D721Med (cell line): ENCODE measurements at regions not wholly inside any gene's neighbourhood (a gene's known extent, or its start where the extent isn't known, plus 50 kb on each side); places are given as distances from the start of the nearest gene placed in this dataset.

Experiments used
- DNase-seq: peaks from one replicate; pipeline ENCODE4 v3.0.0; 2011; ENCODE audit warnings: low spot score; ENCODE audit not compliant: insufficient read length
- FAIRE-seq: peaks from 2 replicates; lab custom pipeline; 2011; peaks lifted over from hg19 to GRCh38; lab: Jason Lieb, UNC
- TF ChIP-seq, protein P1 (sequence below): IDR thresholded peaks from 2 replicates; pipeline ENCODE4 v1.5.1; 2012; ENCODE audit warnings: mild to moderate bottlenecking, control low read depth; ENCODE audit not compliant: insufficient read depth; ENCODE audit errors: missing control alignments

DNA sequence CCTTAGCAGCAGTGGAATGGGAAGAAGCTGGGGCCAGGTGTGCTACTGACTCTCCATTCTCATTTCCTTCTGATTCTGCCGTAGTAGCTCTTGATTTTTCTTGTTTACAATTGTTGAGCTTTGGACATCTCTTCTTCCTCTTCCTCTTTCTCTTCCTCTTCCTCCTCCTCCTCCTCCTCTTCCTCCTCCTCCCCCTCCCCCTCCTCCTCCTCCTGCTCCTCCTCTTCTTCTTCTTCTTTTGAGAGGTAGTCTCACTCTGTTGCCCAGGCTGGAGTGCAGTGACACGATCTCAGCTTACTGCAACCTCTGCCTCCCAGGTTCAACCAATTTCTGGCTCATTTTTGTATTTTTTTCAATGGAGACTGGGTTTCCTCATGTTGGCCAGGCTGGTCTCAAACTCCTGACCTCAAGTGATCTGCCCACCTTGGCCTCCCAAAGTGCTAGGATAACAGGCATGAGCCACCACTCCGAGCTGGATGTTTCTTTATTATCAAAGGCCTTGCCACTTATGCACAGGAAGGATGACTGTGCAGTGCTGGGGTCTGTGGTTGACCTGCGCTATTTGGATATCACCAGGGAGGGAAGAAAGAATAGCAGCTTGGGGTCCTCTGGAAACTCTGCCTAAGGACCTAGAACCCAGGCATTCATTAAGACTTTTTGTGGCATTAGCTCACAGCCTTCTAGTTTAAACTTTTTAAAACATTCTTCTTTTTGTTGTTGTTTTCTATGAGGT is 127.8 kb upstream of the KCNJ16 start:
- TF ChIP-seq, protein P1, sequence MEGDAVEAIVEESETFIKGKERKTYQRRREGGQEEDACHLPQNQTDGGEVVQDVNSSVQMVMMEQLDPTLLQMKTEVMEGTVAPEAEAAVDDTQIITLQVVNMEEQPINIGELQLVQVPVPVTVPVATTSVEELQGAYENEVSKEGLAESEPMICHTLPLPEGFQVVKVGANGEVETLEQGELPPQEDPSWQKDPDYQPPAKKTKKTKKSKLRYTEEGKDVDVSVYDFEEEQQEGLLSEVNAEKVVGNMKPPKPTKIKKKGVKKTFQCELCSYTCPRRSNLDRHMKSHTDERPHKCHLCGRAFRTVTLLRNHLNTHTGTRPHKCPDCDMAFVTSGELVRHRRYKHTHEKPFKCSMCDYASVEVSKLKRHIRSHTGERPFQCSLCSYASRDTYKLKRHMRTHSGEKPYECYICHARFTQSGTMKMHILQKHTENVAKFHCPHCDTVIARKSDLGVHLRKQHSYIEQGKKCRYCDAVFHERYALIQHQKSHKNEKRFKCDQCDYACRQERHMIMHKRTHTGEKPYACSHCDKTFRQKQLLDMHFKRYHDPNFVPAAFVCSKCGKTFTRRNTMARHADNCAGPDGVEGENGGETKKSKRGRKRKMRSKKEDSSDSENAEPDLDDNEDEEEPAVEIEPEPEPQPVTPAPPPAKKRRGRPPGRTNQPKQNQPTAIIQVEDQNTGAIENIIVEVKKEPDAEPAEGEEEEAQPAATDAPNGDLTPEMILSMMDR, result no peak
- no peak for DNase-seq
- no peak for FAIRE-seq

DNA sequence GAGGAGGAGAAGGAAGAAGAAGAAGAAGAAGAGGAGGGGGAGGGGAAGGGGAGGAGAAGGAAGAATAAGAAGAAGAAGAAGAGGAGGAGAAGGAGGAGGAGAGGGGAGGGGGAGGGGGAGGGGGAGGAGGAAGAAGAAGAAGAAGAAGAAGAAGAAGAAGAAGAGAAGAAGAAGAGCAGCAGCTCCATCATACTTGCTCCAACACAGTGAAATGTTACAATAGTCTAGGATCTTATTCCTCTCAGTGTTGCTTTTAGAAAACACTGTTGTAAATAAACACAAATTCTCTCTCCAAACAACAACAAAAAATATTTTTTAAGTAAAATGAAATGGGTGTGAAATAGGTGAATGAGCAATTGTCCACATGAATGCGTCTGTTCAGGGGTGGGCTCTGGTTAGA is 126.6 kb upstream of the KCNJ16 start:
- DNase-seq (no peak), FAIRE-seq (no peak)
- TF ChIP-seq, protein P1, result no peak

- FAIRE-seq (no peak), DNase-seq (no peak)
- TF ChIP-seq, protein P1, result no peak
Measured at GRCh38 chr17:69949496-69949895, 125.5 kb upstream of the KCNJ16 start.

- no peak for DNase-seq
- TF ChIP-seq, protein P1, result no peak
- no peak for FAIRE-seq
Measured at GRCh38 chr17:69949973-69950695, 124.9 kb upstream of the KCNJ16 start.

- DNase-seq, result no peak
- TF ChIP-seq, protein P1, result no peak
- no peak for FAIRE-seq
Measured at GRCh38 chr17:69950701-69951418, 124.2 kb upstream of the KCNJ16 start.

- TF ChIP-seq, protein P1, result no peak
- DNase-seq (no peak), FAIRE-seq (no peak)
Measured at GRCh38 chr17:69954241-69954925, 120.6 kb upstream of the KCNJ16 start.
